HCT116 (cell line): ENCODE measurements at regions not wholly inside any gene's neighbourhood (a gene's known extent, or its start where the extent isn't known, plus 50 kb on each side); places are given as distances from the start of the nearest gene placed in this dataset.

Experiments
- ATAC-seq: fragments of 200-7000 bp; cut with Tn5 transposase; 2 replicates; pipeline ENCODE4 v1.9.1; 2020; ENCODE audit warnings: mild to moderate bottlenecking, moderate library complexity
- BruUV-seq: library from RNA; stranded (reverse); fragments of 400-500 nt; replicated peaks from 2 replicates; lab custom pipeline; 2021; lab: Mats Ljungman, UMichigan
- CTCF ChIA-PET: fragments of 300-600 bp; sonication (Branson Sonifier 250); formaldehyde crosslinking; loops from one replicate; lab custom pipeline; 2021; ENCODE audit warnings: antibody characterized with exemption; lab: Charles Lee
- POLR2A ChIA-PET: fragments of 300-600, 350-600 bp; sonication (Branson Sonifier 250); formaldehyde crosslinking; loops from one replicate; lab custom pipeline; 2021; ENCODE audit warnings: antibody characterized with exemption; lab: Charles Lee
- RAD21 ChIA-PET, 2 experiments: fragments of 300-600 bp; sonication (Branson Sonifier 250); formaldehyde crosslinking; loops; one replicate each; lab custom pipeline; 2023; ENCODE audit warnings: low total read pairs in 2 of 2; ENCODE audit not compliant: uncharacterized antibody in 2 of 2, unreplicated experiment in 2 of 2, low non-redundant PET in 1 of 2; lab: Charles Lee
- DNase-seq: peaks from one replicate; pipeline ENCODE4 v3.0.0-alpha.2; 2010; ENCODE audit warnings: low read depth, low spot score
- H2AFZ ChIP-seq: fragments of 200-600 bp; shearing (Covaris generic), sonication (generic); 2 replicates; pipeline ENCODE4 v1.6.1; 2017; ENCODE audit warnings: low read depth, mixed run types, mixed read lengths, antibody characterized with exemption, low read length; ENCODE audit not compliant: poor library complexity, severe bottlenecking
- H3K27ac ChIP-seq: 2 replicates; pipeline ENCODE4 v1.5.1; 2012; ENCODE audit warnings: low read depth, low read length
- H3K27me3 ChIP-seq: fragments of 200-600 bp; sonication (generic); 2 replicates; pipeline ENCODE4 v1.6.1; 2016; ENCODE audit warnings: mixed run types, low read length, mixed read lengths; ENCODE audit not compliant: insufficient read depth
- H3K36me3 ChIP-seq, 2 experiments: fragments of 200-500 bp in 1 of 2; fragments of 200-600 bp in 1 of 2; sonication (Bioruptor generic) in 1 of 2; sonication (generic) in 1 of 2; 2 replicates each; pipeline versions ENCODE4 v1.5.1 to v1.6.1; 2014 to 2016; ENCODE audit warnings: low read length in 2 of 2, inconsistent platforms in 1 of 2, mixed read lengths in 1 of 2, mixed run types in 1 of 2; ENCODE audit not compliant: insufficient read depth in 2 of 2, control insufficient read depth in 1 of 2
- H3K4me1 ChIP-seq, 2 experiments: fragments of 200-600 bp in 1 of 2; sonication (generic) in 1 of 2; 2 replicates each; pipeline versions ENCODE4 v1.5.1 to v1.6.1; 2012 to 2017; ENCODE audit warnings: low read length in 2 of 2, inconsistent platforms in 1 of 2, mild to moderate bottlenecking in 1 of 2, mixed read lengths in 1 of 2, mixed run types in 1 of 2, moderate library complexity in 1 of 2; ENCODE audit not compliant: insufficient read depth in 2 of 2, control insufficient read depth in 1 of 2
- H3K4me2 ChIP-seq: fragments of 200-600 bp; sonication (generic); 2 replicates; pipeline ENCODE4 v1.6.1; 2017; ENCODE audit warnings: mixed run types, low read length, mixed read lengths
- H3K4me3 ChIP-seq, 2 experiments: fragments of 200-600 bp in 1 of 2; sonication (generic) in 1 of 2; replicated peaks in 1 of 2; 2 replicates each; pipeline ENCODE4 v1.5.1; 2011 to 2016; ENCODE audit warnings: low read length in 2 of 2, control low read depth in 1 of 2, low read depth in 1 of 2, mild to moderate bottlenecking in 1 of 2, mixed read lengths in 1 of 2, mixed run types in 1 of 2
- H3K79me2 ChIP-seq: fragments of 200-600 bp; sonication (generic); 2 replicates; pipeline ENCODE4 v1.6.1; 2017; ENCODE audit warnings: mild to moderate bottlenecking, mixed run types, low read length, moderate library complexity, mixed read lengths; ENCODE audit not compliant: insufficient read depth
- H3K9ac ChIP-seq: fragments of 200-600 bp; sonication (generic); 2 replicates; pipeline ENCODE4 v1.6.1; 2016; ENCODE audit warnings: low read length, mixed read lengths
- H3K9me2 ChIP-seq: fragments of 200-600 bp; sonication (generic), shearing (Covaris generic); 2 replicates; pipeline ENCODE4 v1.6.1; 2017; ENCODE audit warnings: mixed run types, mild to moderate bottlenecking, moderate library complexity; ENCODE audit not compliant: insufficient read depth
- H3K9me3 ChIP-seq, 2 experiments: fragments of 200-500 bp in 1 of 2; fragments of 200-600 bp in 1 of 2; sonication (Bioruptor generic) in 1 of 2; sonication (generic) in 1 of 2; 2 replicates each; pipeline ENCODE4 v1.6.1; 2014 to 2017; ENCODE audit warnings: low read length in 2 of 2, mixed read lengths in 2 of 2, inconsistent platforms in 1 of 2, low read depth in 1 of 2, mild to moderate bottlenecking in 1 of 2, mixed run types in 1 of 2, moderate library complexity in 1 of 2; ENCODE audit not compliant: control insufficient read depth in 1 of 2, insufficient read depth in 1 of 2
- H4K20me1 ChIP-seq: fragments of 200-600 bp; sonication (generic), shearing (Covaris generic); 2 replicates; pipeline ENCODE4 v1.6.1; 2017; ENCODE audit warnings: mixed run types, mild to moderate bottlenecking, moderate library complexity; ENCODE audit not compliant: insufficient read depth
- CBX3 ChIP-seq: IDR thresholded peaks from 2 replicates; pipeline ENCODE4 v1.6.1; 2012; ENCODE audit warnings: low read depth
- EGR1 ChIP-seq: IDR thresholded peaks from 2 replicates; pipeline ENCODE4 v1.6.1; 2012; ENCODE audit warnings: low read depth
- ELF1 ChIP-seq: IDR thresholded peaks from 2 replicates; pipeline ENCODE4 v1.6.1; 2012; ENCODE audit warnings: low read depth, borderline replicate concordance
- EZH2 ChIP-seq: fragments of 200-600 bp; sonication (generic); IDR thresholded peaks from 2 replicates; pipeline ENCODE4 v1.6.1; 2017; ENCODE audit warnings: antibody characterized with exemption, mixed run types
- EZH2phosphoT487 ChIP-seq: fragments of 200-600 bp; IDR thresholded peaks from 2 replicates; pipeline ENCODE4 v1.6.1; 2018; ENCODE audit warnings: antibody characterized with exemption, borderline replicate concordance
- RAD21 ChIP-seq: IDR thresholded peaks from 2 replicates; pipeline ENCODE4 v1.6.1; 2012; ENCODE audit warnings: low read depth, mild to moderate bottlenecking
- SP1 ChIP-seq: IDR thresholded peaks from 2 replicates; pipeline ENCODE4 v1.6.1; 2012; ENCODE audit warnings: low read depth
- TCF7L2 ChIP-seq: IDR thresholded peaks from 2 replicates; pipeline ENCODE4 v1.7.0; 2011; ENCODE audit warnings: borderline replicate concordance, inconsistent platforms; ENCODE audit not compliant: insufficient read depth, insufficient read length; ENCODE audit errors: extremely low read depth
- intact Hi-C: fragments of 100-400 bp; cut with micrococcal nuclease; formaldehyde crosslinking; loops from 2 replicates; pipeline ENCODE4 v1.10.0; 2022
- TF ChIP-seq, protein P1 (sequence below): IDR thresholded peaks from 2 replicates; pipeline ENCODE4 v1.6.1; 2012
- TF ChIP-seq, protein P2 (sequence below): IDR thresholded peaks from 2 replicates; pipeline ENCODE4 v1.6.1; 2012
- TF ChIP-seq, protein P3 (sequence below): IDR thresholded peaks from 2 replicates; pipeline ENCODE4 v1.6.1; 2011; ENCODE audit warnings: mild to moderate bottlenecking, low read length, moderate library complexity; ENCODE audit not compliant: insufficient replicate concordance; ENCODE audit errors: extremely low read depth

DNA sequence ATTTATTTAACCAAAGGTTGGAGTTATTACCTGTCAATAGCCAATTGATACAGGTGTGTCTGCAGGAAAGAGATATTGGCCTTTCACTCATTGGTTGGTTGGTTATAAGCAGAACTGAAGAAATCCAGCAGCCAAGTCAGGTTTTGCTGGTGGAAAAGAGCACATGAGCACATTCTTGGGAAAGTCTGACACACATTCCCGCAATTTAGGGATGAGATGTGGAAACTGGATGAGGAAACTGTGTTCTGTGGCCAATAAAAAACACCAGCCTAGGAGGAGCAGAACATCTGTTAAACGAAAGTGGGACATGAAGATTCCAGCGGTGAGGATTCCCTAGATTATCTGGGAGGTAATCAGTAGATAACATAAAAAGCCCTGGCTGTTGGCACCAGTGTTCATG lies 567.4 kb upstream of the CPEB2 start:
- ChIA-PET CTCF (no interaction called here), RAD21 (no interaction called here), POLR2A (no interaction called here)
- H3K27ac ChIP-seq: no peak overlapping the region
- no peaks in the 10 kb centered on the region for H3K27me3 ChIP-seq
- H4K20me1 ChIP-seq: no peaks in the 10 kb centered on the region
- peaks cover 0 to 12% of the 10 kb centered on the region in 2 experiments; a peak in 2 of 4 replicates for H3K9me3 ChIP-seq
- BruUV-seq: no TSS peak
- ATAC-seq (no peak), DNase-seq (no peak)
- H3K36me3 ChIP-seq: no peaks in the 10 kb centered on the region
- H2AFZ ChIP-seq: no peak overlapping the region
- H3K9me2 ChIP-seq: no peaks in the 10 kb centered on the region
- intact Hi-C loops: no loop called here
- no peaks in the 10 kb centered on the region for H3K4me1 ChIP-seq
- no peak overlapping the region for H3K4me3 ChIP-seq
- no peaks in the 10 kb centered on the region for H3K79me2 ChIP-seq
- H3K9ac ChIP-seq: no peak overlapping the region
- TF ChIP-seq, protein P1, sequence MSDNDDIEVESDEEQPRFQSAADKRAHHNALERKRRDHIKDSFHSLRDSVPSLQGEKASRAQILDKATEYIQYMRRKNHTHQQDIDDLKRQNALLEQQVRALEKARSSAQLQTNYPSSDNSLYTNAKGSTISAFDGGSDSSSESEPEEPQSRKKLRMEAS: no peak
- TF ChIP-seq ELF1 (no peak), EZH2 (no peak), TCF7L2 (no peak), EGR1 (no peak), SP1 (no peak), CBX3 (no peak), RAD21 (no peak), EZH2phosphoT487 (no peak)
- TF ChIP-seq, protein P2, sequence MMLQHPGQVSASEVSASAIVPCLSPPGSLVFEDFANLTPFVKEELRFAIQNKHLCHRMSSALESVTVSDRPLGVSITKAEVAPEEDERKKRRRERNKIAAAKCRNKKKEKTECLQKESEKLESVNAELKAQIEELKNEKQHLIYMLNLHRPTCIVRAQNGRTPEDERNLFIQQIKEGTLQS: no peak
- TF ChIP-seq, protein P3, sequence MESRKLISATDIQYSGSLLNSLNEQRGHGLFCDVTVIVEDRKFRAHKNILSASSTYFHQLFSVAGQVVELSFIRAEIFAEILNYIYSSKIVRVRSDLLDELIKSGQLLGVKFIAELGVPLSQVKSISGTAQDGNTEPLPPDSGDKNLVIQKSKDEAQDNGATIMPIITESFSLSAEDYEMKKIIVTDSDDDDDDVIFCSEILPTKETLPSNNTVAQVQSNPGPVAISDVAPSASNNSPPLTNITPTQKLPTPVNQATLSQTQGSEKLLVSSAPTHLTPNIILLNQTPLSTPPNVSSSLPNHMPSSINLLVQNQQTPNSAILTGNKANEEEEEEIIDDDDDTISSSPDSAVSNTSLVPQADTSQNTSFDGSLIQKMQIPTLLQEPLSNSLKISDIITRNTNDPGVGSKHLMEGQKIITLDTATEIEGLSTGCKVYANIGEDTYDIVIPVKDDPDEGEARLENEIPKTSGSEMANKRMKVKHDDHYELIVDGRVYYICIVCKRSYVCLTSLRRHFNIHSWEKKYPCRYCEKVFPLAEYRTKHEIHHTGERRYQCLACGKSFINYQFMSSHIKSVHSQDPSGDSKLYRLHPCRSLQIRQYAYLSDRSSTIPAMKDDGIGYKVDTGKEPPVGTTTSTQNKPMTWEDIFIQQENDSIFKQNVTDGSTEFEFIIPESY: no peak
- H3K4me2 ChIP-seq: no peak overlapping the region
